ENCODE measurements at regions not wholly inside any gene's neighbourhood (a gene's known extent, or its start where the extent isn't known, plus 50 kb on each side); places are given as distances from the start of the nearest gene placed in this dataset.

- no peak overlapping the region for H3K4me3 ChIP-seq (ENCODE audit: low read depth in 1 of 5, low read length in 5 of 5)
- H3K9ac ChIP-seq (ENCODE audit: low read length in 5 of 5) = no peak overlapping the region
- H3K36me3 ChIP-seq (ENCODE audit: control insufficient read depth in 5 of 5, insufficient read depth in 5 of 5, low read length in 5 of 5) = no peaks in the 10 kb centered on the region
- peaks cover 0 to 6% (median 0%) of the 10 kb centered on the region in 5 donors for H3K4me1 ChIP-seq (ENCODE audit: control insufficient read depth in 5 of 5, insufficient read depth in 5 of 5, low read length in 5 of 5)
- H3K27ac ChIP-seq (ENCODE audit: low read depth, low read length) = no peak overlapping the region
- peaks cover 0 to 12% (median 2%) of the 10 kb centered on the region in 5 donors for H3K9me3 ChIP-seq (ENCODE audit: control insufficient read depth in 5 of 5, low read length in 5 of 5)
- no peaks in the 10 kb centered on the region for H3K27me3 ChIP-seq (ENCODE audit: control insufficient read depth in 5 of 5, insufficient read depth in 4 of 5, low read length in 5 of 5)
Measured at GRCh38 chr6:106856227-106856874, 118.2 kb downstream of the CD24 start.

GRCh38 chr6:106855117-106855516 lies 119.4 kb downstream of the CD24 start:
- Histone ChIP-seq H3K27me3 (ENCODE audit: control insufficient read depth in 5 of 5, insufficient read depth in 4 of 5, low read length in 5 of 5) (no peaks in the 10 kb centered on the region), H3K4me1 (ENCODE audit: control insufficient read depth in 5 of 5, insufficient read depth in 5 of 5, low read length in 5 of 5) (peaks cover 0 to 6% (median 0%) of the 10 kb centered on the region in 5 donors), H3K9me3 (ENCODE audit: control insufficient read depth in 5 of 5, low read length in 5 of 5) (peaks cover 0 to 12% (median 2%) of the 10 kb centered on the region in 5 donors), H3K9ac (ENCODE audit: low read length in 5 of 5) (no peak overlapping the region), H3K36me3 (ENCODE audit: control insufficient read depth in 5 of 5, insufficient read depth in 5 of 5, low read length in 5 of 5) (no peaks in the 10 kb centered on the region), H3K4me3 (ENCODE audit: low read depth in 1 of 5, low read length in 5 of 5) (no peak overlapping the region), H3K27ac (ENCODE audit: low read depth, low read length) (no peak overlapping the region)

- Histone ChIP-seq H3K27me3 (ENCODE audit: control insufficient read depth in 5 of 5, insufficient read depth in 4 of 5, low read length in 5 of 5) (no peaks in the 10 kb centered on the region), H3K9me3 (ENCODE audit: control insufficient read depth in 5 of 5, low read length in 5 of 5) (peaks cover 0 to 12% (median 2%) of the 10 kb centered on the region in 5 donors), H3K9ac (ENCODE audit: low read length in 5 of 5) (no peak overlapping the region), H3K4me3 (ENCODE audit: low read depth in 1 of 5, low read length in 5 of 5) (no peak overlapping the region), H3K36me3 (ENCODE audit: control insufficient read depth in 5 of 5, insufficient read depth in 5 of 5, low read length in 5 of 5) (no peaks in the 10 kb centered on the region), H3K4me1 (ENCODE audit: control insufficient read depth in 5 of 5, insufficient read depth in 5 of 5, low read length in 5 of 5) (peaks cover 0 to under 1% (median 0%) of the 10 kb centered on the region in 5 donors), H3K27ac (ENCODE audit: low read depth, low read length) (no peak overlapping the region)
Measured at GRCh38 chr6:106849676-106850332, 124.7 kb downstream of the CD24 start.

- Histone ChIP-seq H3K4me1 (ENCODE audit: control insufficient read depth in 5 of 5, insufficient read depth in 5 of 5, low read length in 5 of 5) (no peaks in the 10 kb centered on the region), H3K36me3 (ENCODE audit: control insufficient read depth in 5 of 5, insufficient read depth in 5 of 5, low read length in 5 of 5) (no peaks in the 10 kb centered on the region), H3K9ac (ENCODE audit: low read length in 5 of 5) (no peak overlapping the region), H3K27me3 (ENCODE audit: control insufficient read depth in 5 of 5, insufficient read depth in 4 of 5, low read length in 5 of 5) (no peaks in the 10 kb centered on the region), H3K9me3 (ENCODE audit: control insufficient read depth in 5 of 5, low read length in 5 of 5) (peaks cover 0 to 12% (median 2%) of the 10 kb centered on the region in 5 donors), H3K27ac (ENCODE audit: low read depth, low read length) (no peak overlapping the region), H3K4me3 (ENCODE audit: low read depth in 1 of 5, low read length in 5 of 5) (no peak overlapping the region)
Measured at GRCh38 chr6:106849120-106849519, 125.4 kb downstream of the CD24 start.

GRCh38 chr6:106847116-106847515 lies 127.4 kb downstream of the CD24 start:
- Histone ChIP-seq H3K27me3 (ENCODE audit: control insufficient read depth in 5 of 5, insufficient read depth in 4 of 5, low read length in 5 of 5) (no peaks in the 10 kb centered on the region), H3K36me3 (ENCODE audit: control insufficient read depth in 5 of 5, insufficient read depth in 5 of 5, low read length in 5 of 5) (no peaks in the 10 kb centered on the region), H3K9me3 (ENCODE audit: control insufficient read depth in 5 of 5, low read length in 5 of 5) (peaks cover 0 to 7% (median 0%) of the 10 kb centered on the region in 5 donors), H3K9ac (ENCODE audit: low read length in 5 of 5) (no peak overlapping the region), H3K4me1 (ENCODE audit: control insufficient read depth in 5 of 5, insufficient read depth in 5 of 5, low read length in 5 of 5) (no peaks in the 10 kb centered on the region), H3K4me3 (ENCODE audit: low read depth in 1 of 5, low read length in 5 of 5) (no peak overlapping the region), H3K27ac (ENCODE audit: low read depth, low read length) (no peak overlapping the region)

GRCh38 chr6:106844930-106845329 lies 129.6 kb downstream of the CD24 start:
- Histone ChIP-seq H3K36me3 (ENCODE audit: control insufficient read depth in 5 of 5, insufficient read depth in 5 of 5, low read length in 5 of 5) (no peaks in the 10 kb centered on the region), H3K27ac (ENCODE audit: low read depth, low read length) (no peak overlapping the region)

GRCh38 chr6:106832766-106833510 lies 141.6 kb downstream of the CD24 start:
- Histone ChIP-seq H3K4me1 (ENCODE audit: control insufficient read depth in 5 of 5, insufficient read depth in 5 of 5, low read length in 5 of 5) (no peaks in the 10 kb centered on the region), H3K36me3 (ENCODE audit: control insufficient read depth in 5 of 5, insufficient read depth in 5 of 5, low read length in 5 of 5) (no peaks in the 10 kb centered on the region), H3K9ac (ENCODE audit: low read length in 5 of 5) (no peak overlapping the region), H3K9me3 (ENCODE audit: control insufficient read depth in 5 of 5, low read length in 5 of 5) (peaks cover 0 to 4% (median 0%) of the 10 kb centered on the region in 5 donors), H3K4me3 (ENCODE audit: low read depth in 1 of 5, low read length in 5 of 5) (no peak overlapping the region), H3K27ac (ENCODE audit: low read depth, low read length) (no peak overlapping the region), H3K27me3 (ENCODE audit: control insufficient read depth in 5 of 5, insufficient read depth in 4 of 5, low read length in 5 of 5) (no peaks in the 10 kb centered on the region)

More at GRCh38 chr6:106844930-106845329, 129.6 kb downstream of the CD24 start:
- Histone ChIP-seq H3K4me1 (ENCODE audit: control insufficient read depth in 5 of 5, insufficient read depth in 5 of 5, low read length in 5 of 5) (no peaks in the 10 kb centered on the region), H3K27me3 (ENCODE audit: control insufficient read depth in 5 of 5, insufficient read depth in 4 of 5, low read length in 5 of 5) (no peaks in the 10 kb centered on the region), H3K9ac (ENCODE audit: low read length in 5 of 5) (no peak overlapping the region), H3K4me3 (ENCODE audit: low read depth in 1 of 5, low read length in 5 of 5) (no peak overlapping the region), H3K9me3 (ENCODE audit: control insufficient read depth in 5 of 5, low read length in 5 of 5) (no peaks in the 10 kb centered on the region)

- Histone ChIP-seq H3K4me1 (ENCODE audit: control insufficient read depth in 5 of 5, insufficient read depth in 5 of 5, low read length in 5 of 5) (no peaks in the 10 kb centered on the region), H3K4me3 (ENCODE audit: low read depth in 1 of 5, low read length in 5 of 5) (no peak overlapping the region), H3K9ac (ENCODE audit: low read length in 5 of 5) (no peak overlapping the region), H3K36me3 (ENCODE audit: control insufficient read depth in 5 of 5, insufficient read depth in 5 of 5, low read length in 5 of 5) (no peaks in the 10 kb centered on the region), H3K27ac (ENCODE audit: low read depth, low read length) (no peak overlapping the region), H3K9me3 (ENCODE audit: control insufficient read depth in 5 of 5, low read length in 5 of 5) (peaks cover 0 to 4% (median 0%) of the 10 kb centered on the region in 5 donors), H3K27me3 (ENCODE audit: control insufficient read depth in 5 of 5, insufficient read depth in 4 of 5, low read length in 5 of 5) (no peaks in the 10 kb centered on the region)
Measured at GRCh38 chr6:106830930-106831329, 143.6 kb downstream of the CD24 start.

GRCh38 chr6:106829451-106829850 lies 145.1 kb downstream of the CD24 start:
- Histone ChIP-seq H3K4me1 (ENCODE audit: control insufficient read depth in 5 of 5, insufficient read depth in 5 of 5, low read length in 5 of 5) (no peaks in the 10 kb centered on the region), H3K27me3 (ENCODE audit: control insufficient read depth in 5 of 5, insufficient read depth in 4 of 5, low read length in 5 of 5) (no peaks in the 10 kb centered on the region), H3K9ac (ENCODE audit: low read length in 5 of 5) (no peak overlapping the region), H3K9me3 (ENCODE audit: control insufficient read depth in 5 of 5, low read length in 5 of 5) (peaks cover 0 to 4% (median 2%) of the 10 kb centered on the region in 5 donors), H3K36me3 (ENCODE audit: control insufficient read depth in 5 of 5, insufficient read depth in 5 of 5, low read length in 5 of 5) (no peaks in the 10 kb centered on the region), H3K4me3 (ENCODE audit: low read depth in 1 of 5, low read length in 5 of 5) (no peak overlapping the region), H3K27ac (ENCODE audit: low read depth, low read length) (no peak overlapping the region)

- Histone ChIP-seq H3K9ac (ENCODE audit: low read length in 5 of 5) (no peak overlapping the region), H3K27ac (ENCODE audit: low read depth, low read length) (no peak overlapping the region)
Measured at GRCh38 chr6:106827081-106827480, 147.4 kb downstream of the CD24 start.

More at GRCh38 chr6:106827081-106827480, 147.4 kb downstream of the CD24 start:
- H3K4me1 ChIP-seq (ENCODE audit: control insufficient read depth in 5 of 5, insufficient read depth in 5 of 5, low read length in 5 of 5) = no peaks in the 10 kb centered on the region
- peaks cover 0 to 4% (median 2%) of the 10 kb centered on the region in 5 donors for H3K9me3 ChIP-seq (ENCODE audit: control insufficient read depth in 5 of 5, low read length in 5 of 5)
- H3K27me3 ChIP-seq (ENCODE audit: control insufficient read depth in 5 of 5, insufficient read depth in 4 of 5, low read length in 5 of 5) = no peaks in the 10 kb centered on the region
- H3K4me3 ChIP-seq (ENCODE audit: low read depth in 1 of 5, low read length in 5 of 5) = no peak overlapping the region
- H3K36me3 ChIP-seq (ENCODE audit: control insufficient read depth in 5 of 5, insufficient read depth in 5 of 5, low read length in 5 of 5) = no peaks in the 10 kb centered on the region

All from subcutaneous abdominal adipose tissue (tissue), 5 donors.